A549 (cell line): ENCODE measurements at regions not wholly inside any gene's neighbourhood (a gene's known extent, or its start where the extent isn't known, plus 50 kb on each side); places are given as distances from the start of the nearest gene placed in this dataset.

Experiments used
- CHD2 ChIP-seq: fragments of 150-350 bp; IDR thresholded peaks from 2 replicates; pipeline ENCODE4 v1.6.1; 2014; ENCODE audit warnings: low read length; ENCODE audit not compliant: partially characterized antibody
- CTCF ChIP-seq: fragments of >200 bp; sonication (Bioruptor Twin); formaldehyde crosslinking; IDR thresholded peaks from 3 replicates; pipeline ENCODE4 v1.5.1; 2016
- FOSB ChIP-seq: fragments of 250-450 bp; sonication (Bioruptor Pico); IDR thresholded peaks from 2 replicates; pipeline ENCODE4 v1.5.0; 2020; ENCODE audit warnings: mild to moderate bottlenecking, moderate library complexity
- HDAC2 ChIP-seq: fragments of 200-600 bp; sonication (generic); IDR thresholded peaks from 2 replicates; pipeline ENCODE4 v1.6.1; 2016
- NR3C1 ChIP-seq: fragments of >200 bp; sonication (Bioruptor Twin); formaldehyde crosslinking; IDR thresholded peaks from 3 replicates; pipeline ENCODE4 v1.6.1; 2017
- POLR2AphosphoS2 ChIP-seq: conservative IDR thresholded peaks from 2 replicates; pipeline ENCODE4 v1.6.1; 2012; ENCODE audit warnings: low read length, improper control_type of control experiment, inconsistent platforms
- RCOR1 ChIP-seq: fragments of 150-350 bp; IDR thresholded peaks from 2 replicates; pipeline ENCODE4 v1.6.1; 2014; ENCODE audit warnings: antibody characterized with exemption, low read length, low read depth
- REST ChIP-seq: fragments of 200-600 bp; sonication (generic); IDR thresholded peaks from 2 replicates; pipeline ENCODE4 v1.6.1; 2016; ENCODE audit warnings: antibody characterized with exemption, mild to moderate bottlenecking, moderate library complexity
- RFX5 ChIP-seq: fragments of 450-650 bp; IDR thresholded peaks from 2 replicates; pipeline ENCODE4 v1.7.1; 2014; ENCODE audit warnings: antibody characterized with exemption, mild to moderate bottlenecking, moderate library complexity
- RNF2 ChIP-seq: fragments of 200-600 bp; sonication (generic); IDR thresholded peaks from 2 replicates; pipeline ENCODE4 v1.6.1; 2016; ENCODE audit warnings: low read depth, mild to moderate bottlenecking, antibody characterized with exemption, moderate library complexity, borderline replicate concordance
- SMC3 ChIP-seq: fragments of >200 bp; sonication (Bioruptor Twin); formaldehyde crosslinking; IDR thresholded peaks from 3 replicates; pipeline ENCODE4 v1.6.1; 2018; ENCODE audit warnings: inconsistent platforms

GRCh38 chr14:57938533-57938932 lies 72.6 kb upstream of the SLC35F4 start:
- TF ChIP-seq POLR2AphosphoS2 (no peak), CHD2 (no peak), REST (no peak), CTCF (no peak), HDAC2 (no peak), RNF2 (no peak), RCOR1 (no peak), NR3C1 (no peak), SMC3 (no peak), RFX5 (no peak), FOSB (CRISPR knock-in tag) (no peak)
